ENCODE measurements at regions not wholly inside any gene's neighbourhood (a gene's known extent, or its start where the extent isn't known, plus 50 kb on each side); places are given as distances from the start of the nearest gene placed in this dataset.
A peak's percentile ranks its signal among the peaks of the same experiment; 100 is the strongest.

- H3K27me3 Mint-ChIP-seq, result no peaks in the 10 kb centered on the region
- intact Hi-C loops (cut with DNase I, micrococcal nuclease), result no loop called here
- CTCF ChIA-PET, result no interaction called here
- H3K36me3 Mint-ChIP-seq (ENCODE audit: low read depth), result no peaks in the 10 kb centered on the region
- H3K4me1 Mint-ChIP-seq, result peaks cover 21% of the 10 kb centered on the region
- POLR2A ChIA-PET, result no interaction called here
- H3K9me3 Mint-ChIP-seq (ENCODE audit: low read depth), result no peaks in the 10 kb centered on the region
- no peak overlapping the region for H3K27ac Mint-ChIP-seq
- no peak for ATAC-seq
- DNase-seq, result no peak
- no peak overlapping the region for H3K4me3 Mint-ChIP-seq
Measured at GRCh38 chr12:24743941-24744793, 204.7 kb downstream of the BCAT1 start.

GRCh38 chr12:24742378-24742777, 206.5 kb downstream of the BCAT1 start:
- DNase-seq (peak; percentile 63), ATAC-seq (peak; percentile 83)
- H3K27me3 Mint-ChIP-seq, result no peaks in the 10 kb centered on the region
- H3K4me3 Mint-ChIP-seq, result no peak overlapping the region
- peak overlapping the region; percentile 32 for H3K27ac Mint-ChIP-seq
- ChIA-PET POLR2A (interaction anchor here (0.7 kb wide), 1 partner anchor 37 kb away, joined by 5 read pairs; no protein-coding TSS in a partner anchor), CTCF (no interaction called here)
- H3K36me3 Mint-ChIP-seq (ENCODE audit: low read depth), result no peaks in the 10 kb centered on the region
- H3K4me1 Mint-ChIP-seq, result peaks cover 25% of the 10 kb centered on the region
- intact Hi-C loops (cut with DNase I, micrococcal nuclease), result loop anchor here (1.0 kb wide), 2 partner anchors 8 to 12 kb away; no protein-coding TSS in a partner anchor
- no peaks in the 10 kb centered on the region for H3K9me3 Mint-ChIP-seq (ENCODE audit: low read depth)

- Mint-ChIP-seq H3K27ac (peak overlapping the region; percentile 68), H3K4me1 (peaks cover 30% of the 10 kb centered on the region), H3K27me3 (peaks cover 2% of the 10 kb centered on the region), H3K36me3 (ENCODE audit: low read depth) (no peaks in the 10 kb centered on the region), H3K4me3 (no peak overlapping the region), H3K9me3 (ENCODE audit: low read depth) (no peaks in the 10 kb centered on the region)
- ATAC-seq (no peak), DNase-seq (no peak)
- intact Hi-C loops (cut with DNase I, micrococcal nuclease), result no loop called here
- POLR2A ChIA-PET, result no interaction called here
- CTCF ChIA-PET, result no interaction called here
Measured at GRCh38 chr12:24741216-24741615, 207.7 kb downstream of the BCAT1 start.

- H3K27ac Mint-ChIP-seq, result no peak overlapping the region
- no peak for DNase-seq
- intact Hi-C loops (cut with DNase I, micrococcal nuclease), result no loop called here
- peaks cover 30% of the 10 kb centered on the region for H3K4me1 Mint-ChIP-seq
- ChIA-PET CTCF (no interaction called here), POLR2A (no interaction called here)
- no peaks in the 10 kb centered on the region for H3K36me3 Mint-ChIP-seq (ENCODE audit: low read depth)
- no peaks in the 10 kb centered on the region for H3K9me3 Mint-ChIP-seq (ENCODE audit: low read depth)
- H3K4me3 Mint-ChIP-seq, result no peak overlapping the region
- no peak for ATAC-seq
- peaks cover 2% of the 10 kb centered on the region for H3K27me3 Mint-ChIP-seq
Measured at GRCh38 chr12:24739106-24739779, 209.7 kb downstream of the BCAT1 start.

DNA sequence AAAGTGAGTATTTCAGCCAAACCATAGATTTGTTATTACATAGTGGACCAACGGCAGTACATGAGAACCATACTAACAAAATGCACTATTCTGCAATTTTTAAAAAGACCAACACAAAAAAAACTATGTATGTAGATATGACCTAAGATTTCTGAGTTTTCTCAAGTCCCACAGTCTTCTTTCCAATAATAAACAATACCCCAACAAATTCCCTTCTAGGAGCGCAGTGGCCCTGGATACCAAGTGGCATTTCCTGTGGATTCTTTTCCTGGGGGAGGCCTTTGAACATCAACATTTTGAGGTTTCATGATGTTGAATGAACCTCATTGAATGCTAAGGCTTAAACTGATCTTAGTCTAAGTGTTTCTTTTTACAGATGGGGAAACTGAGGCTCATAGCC, 210.5 kb downstream of the BCAT1 start:
- intact Hi-C loops (cut with DNase I, micrococcal nuclease), result no loop called here
- ChIA-PET CTCF (interaction anchor here (1.0 kb wide), 1 partner anchor 40 kb away, joined by 3 read pairs; no protein-coding TSS in a partner anchor), POLR2A (no interaction called here)
- no peak for DNase-seq
- Mint-ChIP-seq H3K4me3 (no peak overlapping the region), H3K27ac (no peak overlapping the region), H3K27me3 (peaks cover 2% of the 10 kb centered on the region), H3K36me3 (ENCODE audit: low read depth) (no peaks in the 10 kb centered on the region), H3K4me1 (peaks cover 33% of the 10 kb centered on the region), H3K9me3 (ENCODE audit: low read depth) (no peaks in the 10 kb centered on the region)
- ATAC-seq, result no peak

DNA sequence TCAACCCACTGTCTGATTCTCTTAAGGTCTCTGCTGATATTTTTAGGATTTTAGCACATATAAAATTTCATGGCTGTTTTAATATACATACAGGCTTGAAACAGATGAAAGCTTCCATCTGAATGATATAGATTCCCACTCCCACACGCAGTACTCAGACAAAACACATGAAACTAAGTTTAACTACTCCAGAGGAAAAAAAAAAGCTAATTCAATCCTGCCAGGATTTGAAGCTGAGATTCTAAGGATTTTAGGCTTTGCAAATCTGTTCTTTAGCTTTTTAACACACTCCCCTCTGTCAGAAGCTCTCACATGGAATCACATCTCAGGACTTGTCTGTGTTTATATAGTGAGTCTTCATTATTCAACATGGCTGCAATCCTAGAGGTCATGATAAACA, 217.3 kb downstream of the BCAT1 start:
- Mint-ChIP-seq H3K9me3 (ENCODE audit: low read depth) (no peaks in the 10 kb centered on the region), H3K27me3 (peaks cover 2% of the 10 kb centered on the region), H3K36me3 (ENCODE audit: low read depth) (no peaks in the 10 kb centered on the region), H3K4me3 (no peak overlapping the region), H3K4me1 (peaks cover 39% of the 10 kb centered on the region), H3K27ac (peak overlapping the region; percentile 11)
- intact Hi-C loops (cut with DNase I, micrococcal nuclease), result loop anchor here (2.0 to 5.0 kb wide), 4 partner anchors 46 to 304 kb away; no protein-coding TSS in a partner anchor
- POLR2A ChIA-PET, result no interaction called here
- no peak for ATAC-seq
- no peak for DNase-seq
- CTCF ChIA-PET, result interaction anchor here (0.7 to 1.3 kb wide), 4 partner anchors 25 to 133 kb away, joined by 3 to 6 read pairs (median 4); no protein-coding TSS in a partner anchor

DNA sequence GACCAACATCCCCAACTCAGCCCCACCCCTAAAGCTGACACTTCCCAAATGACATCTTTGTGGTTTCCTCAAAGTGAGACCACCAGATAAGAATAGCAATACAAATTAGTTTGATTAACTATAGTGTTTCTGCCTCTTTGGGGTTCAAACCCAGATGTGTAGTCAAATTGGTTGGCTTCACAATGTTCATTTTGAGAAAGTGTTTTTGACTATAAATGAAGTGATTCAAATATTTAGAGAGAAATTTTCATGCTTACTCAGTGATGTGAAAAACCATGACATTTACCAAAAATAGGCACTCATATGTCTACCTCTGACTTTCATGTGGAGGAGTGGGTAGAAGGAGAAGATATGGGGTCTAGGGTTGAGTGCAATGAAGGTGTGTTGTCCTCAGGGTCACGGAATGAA, 218.4 kb downstream of the BCAT1 start:
- DNase-seq, result peak; percentile 31
- intact Hi-C loops (cut with DNase I, micrococcal nuclease), result loop anchor here (1.0 to 5.0 kb wide), 10 partner anchors 12 to 303 kb away; no protein-coding TSS in a partner anchor
- Mint-ChIP-seq H3K27ac (peak overlapping the region; percentile 70), H3K4me3 (no peak overlapping the region), H3K36me3 (ENCODE audit: low read depth) (no peaks in the 10 kb centered on the region), H3K4me1 (peaks cover 40% of the 10 kb centered on the region), H3K9me3 (ENCODE audit: low read depth) (no peaks in the 10 kb centered on the region), H3K27me3 (no peaks in the 10 kb centered on the region)
- CTCF ChIA-PET, result no interaction called here
- POLR2A ChIA-PET, result interaction anchor here (0.6 kb wide), 2 partner anchors 12 to 218 kb away, joined by 3 read pairs; partner anchors contain the start of gene BCAT1
- peak; percentile 91 for ATAC-seq

GRCh38 chr12:24728826-24729225, 220.1 kb downstream of the BCAT1 start:
- ChIA-PET CTCF (no interaction called here), POLR2A (no interaction called here)
- Mint-ChIP-seq H3K27me3 (no peaks in the 10 kb centered on the region), H3K9me3 (ENCODE audit: low read depth) (no peaks in the 10 kb centered on the region), H3K36me3 (ENCODE audit: low read depth) (no peaks in the 10 kb centered on the region), H3K27ac (no peak overlapping the region), H3K4me3 (no peak overlapping the region), H3K4me1 (peaks cover 50% of the 10 kb centered on the region)
- intact Hi-C loops (cut with DNase I, micrococcal nuclease), result loop anchor here (10.0 kb wide), 2 partner anchors 226 to 304 kb away; no protein-coding TSS in a partner anchor
- DNase-seq (no peak), ATAC-seq (no peak)

GRCh38 chr12:24728366-24728765, 220.5 kb downstream of the BCAT1 start:
- ChIA-PET CTCF (interaction anchor here (0.9 kb wide), 1 partner anchor 109 kb away, joined by 4 read pairs; no protein-coding TSS in a partner anchor), POLR2A (no interaction called here)
- no peaks in the 10 kb centered on the region for H3K36me3 Mint-ChIP-seq (ENCODE audit: low read depth)
- DNase-seq, result no peak
- H3K9me3 Mint-ChIP-seq (ENCODE audit: low read depth), result no peaks in the 10 kb centered on the region
- H3K4me1 Mint-ChIP-seq, result peaks cover 53% of the 10 kb centered on the region
- ATAC-seq, result no peak
- H3K4me3 Mint-ChIP-seq, result no peak overlapping the region
- H3K27me3 Mint-ChIP-seq, result no peaks in the 10 kb centered on the region
- peak overlapping the region; percentile 37 for H3K27ac Mint-ChIP-seq
- intact Hi-C loops (cut with DNase I, micrococcal nuclease), result loop anchor here (10.0 kb wide), 2 partner anchors 226 to 304 kb away; no protein-coding TSS in a partner anchor

- Mint-ChIP-seq H3K9me3 (ENCODE audit: low read depth) (peaks cover 5% of the 10 kb centered on the region), H3K27ac (peak overlapping the region; percentile 86), H3K27me3 (peaks cover 2% of the 10 kb centered on the region), H3K36me3 (ENCODE audit: low read depth) (peaks cover 9% of the 10 kb centered on the region), H3K4me1 (peaks cover 38% of the 10 kb centered on the region), H3K4me3 (no peak overlapping the region)
- no peak for ATAC-seq
- ChIA-PET POLR2A (interaction anchor here (1.0 to 1.7 kb wide), 2 partner anchors 17 to 115 kb away, joined by 3 to 5 read pairs; no protein-coding TSS in a partner anchor), CTCF (interaction anchor here (0.7 to 1.1 kb wide), 2 partner anchors 20 to 113 kb away, joined by 3 read pairs; no protein-coding TSS in a partner anchor)
- no peak for DNase-seq
- intact Hi-C loops (cut with DNase I, micrococcal nuclease), result loop anchor here (1.0 to 10.0 kb wide), 7 partner anchors 17 to 301 kb away; no protein-coding TSS in a partner anchor
Measured at GRCh38 chr12:24725616-24726015, 223.3 kb downstream of the BCAT1 start.

- ChIA-PET CTCF (interaction anchor here (0.5 to 1.1 kb wide), 3 partner anchors 19 to 113 kb away, joined by 3 to 4 read pairs (median 3); no protein-coding TSS in a partner anchor), POLR2A (interaction anchor here (1.0 to 1.7 kb wide), 2 partner anchors 16 to 115 kb away, joined by 3 to 5 read pairs; no protein-coding TSS in a partner anchor)
- H3K4me3 Mint-ChIP-seq, result no peak overlapping the region
- intact Hi-C loops (cut with DNase I, micrococcal nuclease), result loop anchor here (1.0 to 10.0 kb wide), 7 partner anchors 16 to 300 kb away; no protein-coding TSS in a partner anchor
- H3K27me3 Mint-ChIP-seq, result peaks cover 2% of the 10 kb centered on the region
- peaks cover 13% of the 10 kb centered on the region for H3K36me3 Mint-ChIP-seq (ENCODE audit: low read depth)
- peaks cover 37% of the 10 kb centered on the region for H3K4me1 Mint-ChIP-seq
- ATAC-seq, result peak; percentile 89
- H3K9me3 Mint-ChIP-seq (ENCODE audit: low read depth), result peaks cover 5% of the 10 kb centered on the region
- peak overlapping the region; percentile 80 for H3K27ac Mint-ChIP-seq
- peak; percentile 63 for DNase-seq
Measured at GRCh38 chr12:24724814-24725213, 224.1 kb downstream of the BCAT1 start.
